NCI-H1694 (cell line): ENCODE measurements at regions not wholly inside any gene's neighbourhood (a gene's known extent, or its start where the extent isn't known, plus 50 kb on each side); places are given as distances from the start of the nearest gene placed in this dataset.

Experiments
- DNase-seq: peaks from one replicate; lab custom pipeline; 2025; lab: John Stamatoyannopoulos, UW

GRCh38 chr16:13552960-13553257 lies 367.0 kb upstream of the ERCC4 start:
- no peak for DNase-seq

GRCh38 chr16:13553453-13553985 lies 366.4 kb upstream of the ERCC4 start:
- no peak for DNase-seq

GRCh38 chr16:13554005-13554404 lies 365.9 kb upstream of the ERCC4 start:
- no peak for DNase-seq

GRCh38 chr16:13554643-13555042 lies 365.3 kb upstream of the ERCC4 start:
- DNase-seq = no peak

- no peak for DNase-seq
These were observed 362.5 kb upstream of the ERCC4 start for GRCh38 chr16:13557418-13557817.

GRCh38 chr16:13558752-13559151 lies 361.2 kb upstream of the ERCC4 start:
- no peak for DNase-seq

GRCh38 chr16:13559624-13560023 lies 360.3 kb upstream of the ERCC4 start:
- no peak for DNase-seq

- DNase-seq = no peak
These were observed 359.8 kb upstream of the ERCC4 start for GRCh38 chr16:13560151-13560550.

GRCh38 chr16:13561291-13562070 lies 358.5 kb upstream of the ERCC4 start:
- DNase-seq = no peak

GRCh38 chr16:13568803-13569202 lies 351.2 kb upstream of the ERCC4 start:
- DNase-seq = no peak

- DNase-seq = no peak
These were observed 350.0 kb upstream of the ERCC4 start for GRCh38 chr16:13569986-13570385.

- DNase-seq = no peak
These were observed 348.9 kb upstream of the ERCC4 start for GRCh38 chr16:13571036-13571435.

- DNase-seq = no peak
These were observed 346.1 kb upstream of the ERCC4 start for GRCh38 chr16:13573903-13574302.

GRCh38 chr16:13586051-13586450 lies 333.9 kb upstream of the ERCC4 start:
- no peak for DNase-seq

GRCh38 chr16:13587181-13587580 lies 332.8 kb upstream of the ERCC4 start:
- DNase-seq = no peak

- DNase-seq = no peak
These were observed 325.1 kb upstream of the ERCC4 start for GRCh38 chr16:13594823-13595222.

GRCh38 chr16:13606804-13607203 lies 313.1 kb upstream of the ERCC4 start:
- no peak for DNase-seq

GRCh38 chr16:13607289-13607688 lies 312.7 kb upstream of the ERCC4 start:
- no peak for DNase-seq

GRCh38 chr16:13611596-13611995 lies 308.4 kb upstream of the ERCC4 start:
- DNase-seq = no peak

GRCh38 chr16:13612623-13613022 lies 307.3 kb upstream of the ERCC4 start:
- DNase-seq = no peak

- no peak for DNase-seq
These were observed 306.8 kb upstream of the ERCC4 start for GRCh38 chr16:13613165-13613564.

GRCh38 chr16:13621639-13622038 lies 298.3 kb upstream of the ERCC4 start:
- no peak for DNase-seq

GRCh38 chr16:13628156-13628555 lies 291.8 kb upstream of the ERCC4 start:
- no peak for DNase-seq

GRCh38 chr16:13629704-13630103 lies 290.2 kb upstream of the ERCC4 start:
- no peak for DNase-seq
